ENCODE measurements at regions not wholly inside any gene's neighbourhood (a gene's known extent, or its start where the extent isn't known, plus 50 kb on each side); places are given as distances from the start of the nearest gene placed in this dataset.

GRCh38 chr6:91135406-91136103, 548.7 kb upstream of the MAP3K7 start:
- TF ChIP-seq YY1 (IDR thresholded peaks at IDR 0.05; ENCODE audit: insufficient read depth, insufficient read length) = no peak
- TF ChIP-seq ZNF274 (IDR thresholded peaks at IDR 0.05; ENCODE audit: low read depth, low read length) = no peak
